ENCODE measurements at regions not wholly inside any gene's neighbourhood (a gene's known extent, or its start where the extent isn't known, plus 50 kb on each side); places are given as distances from the start of the nearest gene placed in this dataset.

DNA sequence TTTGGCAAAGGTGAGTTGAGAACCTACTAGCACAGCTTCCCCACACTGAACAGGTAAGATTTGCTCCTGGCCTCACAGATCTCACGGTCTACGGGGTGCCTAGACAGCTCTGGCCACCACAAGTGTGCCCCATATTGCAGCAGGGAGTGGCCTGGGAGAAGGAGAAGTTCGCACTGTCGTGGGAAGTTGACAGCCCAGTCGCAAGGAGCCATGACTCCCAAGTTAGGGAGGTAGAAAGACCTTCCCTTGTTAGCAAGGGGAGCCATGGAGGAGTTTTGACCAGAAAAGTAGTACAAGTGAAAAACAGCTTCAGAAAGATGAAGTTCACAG lies 316.3 kb downstream of the BCL11B start:
- TF ChIP-seq, protein P1, sequence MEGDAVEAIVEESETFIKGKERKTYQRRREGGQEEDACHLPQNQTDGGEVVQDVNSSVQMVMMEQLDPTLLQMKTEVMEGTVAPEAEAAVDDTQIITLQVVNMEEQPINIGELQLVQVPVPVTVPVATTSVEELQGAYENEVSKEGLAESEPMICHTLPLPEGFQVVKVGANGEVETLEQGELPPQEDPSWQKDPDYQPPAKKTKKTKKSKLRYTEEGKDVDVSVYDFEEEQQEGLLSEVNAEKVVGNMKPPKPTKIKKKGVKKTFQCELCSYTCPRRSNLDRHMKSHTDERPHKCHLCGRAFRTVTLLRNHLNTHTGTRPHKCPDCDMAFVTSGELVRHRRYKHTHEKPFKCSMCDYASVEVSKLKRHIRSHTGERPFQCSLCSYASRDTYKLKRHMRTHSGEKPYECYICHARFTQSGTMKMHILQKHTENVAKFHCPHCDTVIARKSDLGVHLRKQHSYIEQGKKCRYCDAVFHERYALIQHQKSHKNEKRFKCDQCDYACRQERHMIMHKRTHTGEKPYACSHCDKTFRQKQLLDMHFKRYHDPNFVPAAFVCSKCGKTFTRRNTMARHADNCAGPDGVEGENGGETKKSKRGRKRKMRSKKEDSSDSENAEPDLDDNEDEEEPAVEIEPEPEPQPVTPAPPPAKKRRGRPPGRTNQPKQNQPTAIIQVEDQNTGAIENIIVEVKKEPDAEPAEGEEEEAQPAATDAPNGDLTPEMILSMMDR (IDR thresholded peaks at IDR 0.05): no peak
- TF ChIP-seq EP300 (IDR thresholded peaks at IDR 0.05): no peak
- TF ChIP-seq POLR2A (IDR thresholded peaks at IDR 0.05; ENCODE audit: low read depth): no peak
